ENCODE measurements at regions not wholly inside any gene's neighbourhood (a gene's known extent, or its start where the extent isn't known, plus 50 kb on each side); places are given as distances from the start of the nearest gene placed in this dataset.

GRCh38 chr3:176776622-176777175, 420.6 kb downstream of the TBL1XR1 start:
- no peak for TF ChIP-seq CTCF (IDR thresholded peaks at IDR 0.05; ENCODE audit: low read length, missing control alignments)
- no peak for DNase-seq (ENCODE audit: low read depth)

GRCh38 chr3:176769547-176770190, 427.6 kb downstream of the TBL1XR1 start:
- DNase-seq (ENCODE audit: low read depth): no peak
- no peak overlapping the region for H3K4me3 ChIP-seq (replicated peaks; ENCODE audit: low read depth, low read length)
- no peak for TF ChIP-seq CTCF (IDR thresholded peaks at IDR 0.05; ENCODE audit: low read length, missing control alignments)

More at GRCh38 chr3:176776622-176777175, 420.6 kb downstream of the TBL1XR1 start:
- H3K4me3 ChIP-seq (replicated peaks; ENCODE audit: low read depth, low read length): no peak overlapping the region

- no peak overlapping the region for H3K4me3 ChIP-seq (replicated peaks; ENCODE audit: low read depth, low read length)
- TF ChIP-seq CTCF (IDR thresholded peaks at IDR 0.05; ENCODE audit: low read length, missing control alignments): no peak
- DNase-seq (ENCODE audit: low read depth): peak; percentile 60
Observed at GRCh38 chr3:176767385-176767784, 429.9 kb downstream of the TBL1XR1 start.

GRCh38 chr3:176766862-176767261, 430.4 kb downstream of the TBL1XR1 start:
- no peak for TF ChIP-seq CTCF (IDR thresholded peaks at IDR 0.05; ENCODE audit: low read length, missing control alignments)
- no peak overlapping the region for H3K4me3 ChIP-seq (replicated peaks; ENCODE audit: low read depth, low read length)
- DNase-seq (ENCODE audit: low read depth): no peak

- H3K4me3 ChIP-seq (replicated peaks; ENCODE audit: low read depth, low read length): no peak overlapping the region
- TF ChIP-seq CTCF (IDR thresholded peaks at IDR 0.05; ENCODE audit: low read length, missing control alignments): no peak
- no peak for DNase-seq (ENCODE audit: low read depth)
Observed at GRCh38 chr3:176765382-176765900, 431.8 kb downstream of the TBL1XR1 start.

GRCh38 chr3:176759815-176760506, 437.3 kb downstream of the TBL1XR1 start:
- H3K4me3 ChIP-seq (replicated peaks; ENCODE audit: low read depth, low read length): no peak overlapping the region
- DNase-seq (ENCODE audit: low read depth): no peak
- TF ChIP-seq CTCF (IDR thresholded peaks at IDR 0.05; ENCODE audit: low read length, missing control alignments): no peak
